HG02642 (cell line): ENCODE measurements at regions not wholly inside any gene's neighbourhood (a gene's known extent, or its start where the extent isn't known, plus 50 kb on each side); places are given as distances from the start of the nearest gene placed in this dataset.

ENCODE experiments used
- ATAC-seq: cut with Tn5 transposase; IDR thresholded peaks from one replicate; pipeline ENCODE4 v1.9.1; 2021; ENCODE audit warnings: mild to moderate bottlenecking; ENCODE audit not compliant: unreplicated experiment, poor library complexity

DNA sequence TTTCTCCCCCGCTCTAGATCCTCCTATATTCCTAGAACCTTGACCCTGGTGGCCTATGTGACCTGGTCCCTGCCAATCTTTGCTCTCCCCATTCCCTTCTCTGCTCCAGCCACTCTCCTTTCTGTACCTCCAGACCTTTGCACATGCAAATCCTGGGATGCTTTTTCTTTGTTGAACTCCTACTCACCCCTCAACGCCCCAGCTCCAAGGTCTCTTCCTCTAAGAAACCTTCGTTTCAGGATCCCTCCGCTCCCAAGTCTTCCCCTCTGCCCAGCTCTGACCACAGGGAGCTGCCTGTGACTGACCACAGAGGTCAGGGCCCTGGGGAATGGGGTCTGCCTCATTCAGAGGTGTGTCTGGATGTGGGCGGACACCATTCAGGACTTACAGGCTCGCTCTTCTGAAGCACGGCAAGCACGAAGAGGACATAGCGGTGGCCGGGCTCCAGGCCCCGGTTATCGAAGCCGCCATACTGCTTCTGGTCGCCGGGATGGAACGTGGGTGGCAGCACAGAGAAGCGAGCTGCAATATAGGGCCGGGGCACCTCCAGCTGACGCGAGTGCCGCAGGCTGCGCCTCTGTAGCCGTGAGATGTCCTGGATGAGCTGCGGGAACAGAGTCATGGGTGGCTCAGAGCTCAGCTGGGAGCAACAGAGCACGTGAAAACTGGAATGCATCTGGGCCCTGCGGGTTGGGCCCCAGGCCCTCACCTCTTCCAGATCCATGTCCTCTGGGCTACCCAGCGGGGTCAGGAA, 120.9 kb downstream of the PTPRS start:
- no peak for ATAC-seq

DNA sequence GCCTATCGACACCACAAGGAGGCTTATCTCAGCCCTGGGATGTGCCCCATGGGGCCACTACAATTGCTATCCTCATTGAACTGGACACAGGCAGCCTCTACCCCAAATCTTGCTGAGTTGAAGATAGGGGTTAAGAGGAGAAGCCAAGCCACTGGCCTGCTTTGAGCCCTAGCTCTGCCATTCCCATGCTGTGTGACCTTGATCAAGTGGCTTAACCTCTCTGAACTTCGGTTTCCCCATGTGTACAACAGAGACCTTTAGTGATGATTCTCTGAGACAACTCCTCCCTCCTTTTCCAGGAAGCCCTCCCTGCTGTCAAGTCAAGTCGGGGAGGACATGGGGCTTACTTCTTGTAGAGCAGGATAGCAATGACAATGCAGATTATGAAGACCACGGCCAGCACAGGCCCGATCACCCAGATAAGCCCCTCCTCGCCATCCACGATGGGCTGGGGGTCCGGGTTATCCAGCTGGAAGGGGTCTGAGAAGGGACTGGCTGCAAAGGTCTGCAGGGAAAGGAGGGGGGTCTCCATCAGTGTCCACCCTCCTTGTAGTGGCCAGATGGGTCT, 121.6 kb downstream of the PTPRS start:
- no peak for ATAC-seq

GRCh38 chr19:5218255-5218855, 122.3 kb downstream of the PTPRS start:
- no peak for ATAC-seq

DNA sequence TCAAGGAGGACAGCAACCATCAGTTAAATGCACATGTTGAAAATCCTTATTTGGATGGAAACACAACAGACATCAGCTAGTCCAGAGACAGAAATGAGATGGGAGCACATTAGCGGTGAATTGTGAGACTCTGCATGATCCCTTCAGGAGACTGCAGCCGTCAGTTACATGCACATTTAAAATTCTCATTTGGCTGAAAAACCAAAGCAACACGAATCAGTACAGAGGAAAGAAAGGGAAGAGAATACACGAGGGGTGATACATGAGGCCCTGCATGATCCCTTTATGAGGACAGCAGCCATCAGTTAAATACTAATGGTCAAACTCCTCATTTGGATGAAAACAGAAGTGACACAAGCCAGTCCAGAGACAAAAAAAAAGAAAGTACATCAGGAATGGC, 123.4 kb downstream of the PTPRS start:
- no peak for ATAC-seq

DNA sequence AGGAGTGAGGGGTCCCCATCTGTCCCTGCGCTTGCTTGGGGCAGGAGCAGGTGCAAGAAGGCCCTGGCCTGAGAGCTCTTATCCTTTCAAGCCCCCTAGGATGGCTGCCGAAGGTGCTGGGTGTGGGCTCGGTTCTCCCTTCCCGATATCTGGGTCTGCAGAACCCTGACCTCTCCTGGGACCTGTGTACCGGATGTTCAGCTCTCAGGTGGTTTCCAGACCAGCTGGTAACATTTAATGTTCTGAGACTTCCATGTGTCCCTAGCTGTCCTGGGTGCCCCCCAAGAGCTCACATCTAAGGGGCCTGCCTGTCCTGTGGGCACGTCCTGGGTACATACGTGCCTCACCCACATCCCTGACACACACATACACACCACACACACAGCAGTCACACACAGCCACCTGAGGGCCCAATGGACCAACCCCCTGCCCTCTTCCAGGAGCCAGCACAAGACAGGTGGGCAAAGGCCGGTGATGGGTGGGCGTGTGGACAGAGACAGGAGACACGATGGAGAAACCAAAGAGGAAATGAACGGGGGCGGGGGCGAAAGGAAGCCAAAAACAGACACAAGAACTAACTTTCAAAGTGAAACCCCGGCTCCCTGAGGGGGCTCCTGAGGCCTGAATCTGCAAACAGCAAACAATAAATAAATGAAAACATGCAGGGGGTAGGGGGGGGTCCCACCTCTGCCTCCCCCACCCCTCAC, 124.3 kb downstream of the PTPRS start:
- no peak for ATAC-seq

- no peak for ATAC-seq
Measured at GRCh38 chr19:5215431-5215830, 125.2 kb downstream of the PTPRS start.

GRCh38 chr19:5214902-5215301, 125.7 kb downstream of the PTPRS start:
- no peak for ATAC-seq

DNA sequence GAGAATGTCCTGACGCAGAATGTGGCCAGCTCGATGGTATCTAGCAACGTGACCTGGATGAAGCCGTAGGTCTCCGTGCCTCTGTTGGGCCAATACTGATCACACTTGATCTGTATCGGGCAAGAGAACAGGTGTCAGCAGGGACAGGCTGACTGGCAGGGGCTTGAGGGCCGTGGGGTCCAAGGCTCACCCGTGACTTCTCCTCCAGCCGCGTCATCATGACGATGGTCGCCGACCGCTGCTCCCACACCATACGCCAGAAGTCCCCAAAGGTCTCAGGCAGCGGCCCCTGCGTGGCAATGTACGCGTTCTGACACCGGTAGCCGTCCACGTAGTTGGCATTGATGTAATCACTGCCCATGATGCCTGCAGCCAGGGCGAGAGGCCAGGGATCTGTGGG, 126.2 kb downstream of the PTPRS start:
- ATAC-seq, result no peak

DNA sequence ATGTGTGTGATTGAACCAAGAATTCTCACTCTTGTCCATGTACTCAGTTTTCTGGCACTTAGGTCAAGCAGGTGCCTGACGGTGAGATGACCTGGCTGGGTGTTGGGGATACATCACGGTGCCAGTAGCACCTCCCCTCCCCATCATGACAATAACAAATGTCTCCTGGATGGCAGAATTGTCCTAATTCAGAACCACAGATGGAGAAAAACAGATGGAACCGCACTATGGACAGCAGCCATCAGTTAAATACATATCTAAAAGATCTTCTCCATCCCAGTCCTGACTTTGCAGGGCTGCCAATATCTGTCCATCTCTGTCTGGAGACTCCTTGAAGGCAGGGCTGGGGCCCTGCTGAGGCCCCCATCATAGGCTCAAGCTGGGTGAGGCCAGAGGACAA, 126.9 kb downstream of the PTPRS start:
- ATAC-seq, result no peak

- ATAC-seq, result no peak
Measured at GRCh38 chr19:5212101-5212500, 128.5 kb downstream of the PTPRS start.

- ATAC-seq, result no peak
Measured at GRCh38 chr19:5211217-5211822, 129.3 kb downstream of the PTPRS start.

- no peak for ATAC-seq
Measured at GRCh38 chr19:5210556-5210955, 130.1 kb downstream of the PTPRS start.

DNA sequence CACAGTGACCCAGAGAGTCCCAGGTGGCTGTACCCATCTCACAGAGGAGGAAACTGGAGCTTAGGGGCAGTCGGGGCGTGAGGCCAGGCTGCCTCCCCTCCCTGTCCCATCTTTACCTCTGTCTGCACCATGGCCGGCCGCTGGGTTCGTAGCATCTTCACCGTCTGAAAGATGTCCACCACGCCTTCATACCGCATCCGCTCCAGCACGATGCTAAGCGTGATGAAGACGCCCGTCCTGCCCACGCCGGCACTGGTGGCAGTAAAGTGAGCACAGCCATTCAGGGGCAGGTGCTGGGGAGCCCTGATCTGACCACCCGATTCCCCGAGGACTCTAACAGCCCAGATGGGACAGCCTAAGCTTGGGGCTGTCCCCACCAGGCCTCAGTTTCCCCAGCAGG, 132.8 kb downstream of the PTPRS start:
- no peak for ATAC-seq

GRCh38 chr19:5206751-5207075, 133.9 kb downstream of the PTPRS start:
- no peak for ATAC-seq

DNA sequence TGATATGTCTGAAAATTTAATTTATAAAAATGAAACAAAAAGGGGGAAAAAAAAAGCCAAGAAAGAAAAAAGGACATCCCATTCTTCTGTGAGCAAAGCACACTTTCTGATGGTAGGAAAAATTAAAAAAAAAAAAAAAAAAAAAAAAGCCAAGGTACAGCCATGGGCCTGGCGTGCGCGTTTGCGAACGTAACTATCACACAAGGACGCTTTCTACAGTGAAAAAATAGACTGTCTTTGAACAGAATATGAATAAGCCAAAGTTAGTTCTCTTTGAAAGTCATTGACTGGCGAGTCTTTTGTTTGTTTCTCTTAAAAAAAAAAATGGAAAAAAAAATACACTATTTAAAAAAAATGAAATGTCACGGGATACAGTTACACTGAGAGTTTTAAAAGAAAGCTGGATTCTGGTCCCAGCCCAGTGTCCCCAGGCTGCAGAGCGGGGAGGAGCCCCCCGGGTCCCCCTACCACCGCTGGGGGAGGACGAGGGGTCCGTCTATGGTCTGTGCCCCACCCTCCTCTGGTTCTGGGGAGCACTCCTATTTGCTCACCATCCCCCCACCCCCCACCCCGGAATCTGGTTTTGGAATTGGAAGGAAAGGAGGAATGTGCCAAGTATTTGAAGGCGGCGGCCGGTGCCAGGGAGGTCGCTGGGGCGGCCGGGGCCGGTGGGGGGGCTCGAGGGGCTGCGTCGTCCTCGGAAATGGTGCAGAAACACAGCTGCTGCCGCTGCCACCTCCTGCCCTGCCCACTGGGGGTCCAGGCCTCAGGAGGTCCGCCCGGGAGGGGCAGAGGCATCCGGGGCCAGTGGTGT, 134.5 kb downstream of the PTPRS start:
- ATAC-seq, result no peak

- ATAC-seq, result no peak
Measured at GRCh38 chr19:5205381-5205780, 135.2 kb downstream of the PTPRS start.

DNA sequence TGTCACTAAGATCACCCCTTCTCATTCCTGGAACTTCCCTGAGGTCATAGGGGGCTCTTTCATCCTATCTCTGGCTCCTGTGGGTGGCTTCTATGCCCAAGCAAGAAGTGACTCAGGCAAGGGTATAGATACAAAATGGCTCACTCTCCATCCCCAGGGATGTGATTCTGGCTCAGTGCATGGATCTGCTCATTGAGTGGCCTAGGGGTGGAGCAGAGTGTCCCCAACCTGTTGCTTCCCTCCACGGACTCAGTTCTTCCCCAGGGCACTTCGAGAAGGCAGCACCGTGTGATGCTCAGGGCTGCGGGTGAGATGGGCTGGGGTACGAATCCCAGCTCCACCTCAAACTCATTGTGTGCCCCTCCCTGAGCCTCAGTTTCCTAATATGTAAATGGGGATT, 136.4 kb downstream of the PTPRS start:
- ATAC-seq, result no peak
